Erythroblast (primary cell): ENCODE measurements at regions not wholly inside any gene's neighbourhood (a gene's known extent, or its start where the extent isn't known, plus 50 kb on each side); places are given as distances from the start of the nearest gene placed in this dataset.

Source experiments
- GATA1 ChIP-seq: IDR thresholded peaks from 2 replicates; pipeline ENCODE4 v1.6.1; 2011; ENCODE audit warnings: low read depth, mild to moderate bottlenecking, control low read depth, low read length, moderate library complexity
- POLR2A ChIP-seq: IDR thresholded peaks from 2 replicates; pipeline ENCODE4 v1.6.1; 2011; ENCODE audit warnings: mild to moderate bottlenecking, low read length

GRCh38 chr11:10922892-10923291 lies 65.0 kb upstream of the ZBED5 start:
- TF ChIP-seq POLR2A: no peak
- TF ChIP-seq GATA1: no peak
